ENCODE measurements at regions not wholly inside any gene's neighbourhood (a gene's known extent, or its start where the extent isn't known, plus 50 kb on each side); places are given as distances from the start of the nearest gene placed in this dataset.

GRCh38 chr2:37812941-37813730 is 112.0 kb upstream of the RMDN2 start:
- no peak for DNase-seq

DNA sequence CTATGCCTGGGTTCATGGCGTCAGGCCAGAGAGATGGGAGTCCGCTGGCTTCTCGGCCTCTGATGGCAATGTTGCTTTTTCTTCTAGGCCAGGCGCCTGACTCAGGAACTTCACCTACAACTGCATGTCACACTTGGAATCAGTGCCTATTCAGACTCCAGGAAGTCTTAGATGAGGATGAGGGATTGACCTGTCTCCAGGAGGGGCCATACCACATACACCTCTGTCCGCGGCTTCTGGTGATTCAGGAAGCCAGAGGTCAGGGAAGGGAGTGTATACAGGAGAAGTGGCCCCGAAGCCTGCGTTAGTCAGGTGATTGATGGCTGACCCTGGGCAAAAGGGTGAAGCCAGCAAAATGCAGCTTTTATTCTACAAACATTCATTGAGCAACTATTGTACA is 109.1 kb upstream of the RMDN2 start:
- no peak for DNase-seq

DNA sequence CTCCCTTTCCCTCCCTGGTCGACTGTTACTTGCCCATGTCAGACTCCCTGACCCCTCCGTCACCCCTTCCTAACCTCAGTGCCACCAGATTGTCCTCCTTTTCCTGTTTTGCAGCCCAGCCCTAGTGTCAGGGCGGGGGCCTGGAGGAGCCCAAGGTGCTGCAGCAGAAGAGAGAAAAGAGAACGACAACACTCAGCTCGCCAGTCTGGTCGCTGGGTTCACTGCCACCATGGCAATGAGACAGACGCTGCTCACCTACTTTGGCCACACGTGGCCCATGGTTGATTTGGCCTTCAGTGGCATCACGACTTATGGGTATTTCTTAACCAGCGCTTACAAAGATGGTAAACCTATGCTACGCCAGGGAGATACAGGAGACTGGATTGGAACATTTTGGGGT is 108.4 kb upstream of the RMDN2 start:
- DNase-seq = no peak

DNA sequence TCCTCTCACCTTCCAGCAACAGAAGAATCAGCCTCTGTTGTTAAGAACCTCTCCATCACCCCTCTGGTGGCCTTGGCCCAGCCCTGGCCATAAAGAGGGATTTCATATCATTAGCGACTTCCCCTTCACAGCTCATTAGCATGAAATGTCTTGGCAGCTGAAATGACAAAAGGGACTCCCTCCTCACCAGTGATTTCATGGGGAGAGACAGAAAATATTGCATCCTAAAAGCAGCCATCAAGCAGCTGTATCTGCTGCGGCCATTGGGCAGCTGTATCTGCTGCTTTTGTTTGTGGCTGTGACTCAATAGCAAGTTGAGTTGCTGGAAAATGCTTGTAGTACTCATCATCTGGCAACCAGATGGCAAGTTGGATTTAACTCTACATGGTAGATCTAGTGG is 105.9 kb upstream of the RMDN2 start:
- DNase-seq = peak; percentile 77

DNA sequence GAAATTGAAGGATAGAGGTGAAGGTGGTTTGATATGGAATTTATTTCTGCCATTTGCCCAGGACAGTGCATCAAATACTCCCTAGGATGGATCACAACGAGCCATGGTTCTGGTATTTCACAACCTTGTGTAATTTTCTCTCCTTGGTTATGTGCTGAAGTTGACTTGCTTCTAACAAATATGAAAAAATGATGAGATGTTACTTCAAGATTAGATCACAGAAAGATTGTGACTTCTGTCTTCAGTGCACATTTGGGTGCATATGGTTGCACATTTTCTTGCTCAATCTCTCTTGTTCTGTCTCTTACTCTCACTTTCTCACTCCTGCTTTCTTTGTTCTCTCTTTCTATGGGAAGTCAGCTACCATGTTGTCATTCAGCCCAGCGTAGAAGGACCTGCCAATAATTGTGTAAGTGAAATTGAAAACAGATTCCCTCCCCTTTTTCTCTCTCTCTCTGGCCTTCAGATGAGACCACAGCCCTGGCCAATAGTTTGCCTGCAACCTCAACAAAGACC is 104.6 kb upstream of the RMDN2 start:
- DNase-seq = no peak

- no peak for DNase-seq
These were observed 99.5 kb upstream of the RMDN2 start for GRCh38 chr2:37825586-37825985.

DNA sequence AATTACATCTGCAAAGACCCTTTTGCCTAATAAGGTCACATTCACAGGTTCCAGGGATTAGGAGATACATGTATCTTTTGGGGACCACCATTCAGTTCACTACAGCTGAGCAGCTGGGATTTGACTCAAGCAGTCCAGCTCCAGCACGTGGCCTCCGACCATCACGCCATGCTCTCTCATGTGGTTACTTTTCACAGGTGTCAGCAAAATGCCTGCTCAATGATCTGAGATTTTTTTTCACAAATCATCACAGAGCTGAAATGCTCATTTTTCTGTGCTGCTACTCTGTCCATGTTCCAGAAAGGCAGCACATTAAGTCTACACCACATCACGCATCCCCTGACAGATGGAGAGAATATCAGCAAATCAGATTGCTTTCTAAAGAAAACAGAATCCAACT is 98.5 kb upstream of the RMDN2 start:
- DNase-seq = no peak

GRCh38 chr2:37827455-37827854 is 97.6 kb upstream of the RMDN2 start:
- DNase-seq = no peak

GRCh38 chr2:37827911-37828511 is 97.1 kb upstream of the RMDN2 start:
- DNase-seq = peak; percentile 75

GRCh38 chr2:37829202-37829601 is 95.9 kb upstream of the RMDN2 start:
- DNase-seq = no peak

DNA sequence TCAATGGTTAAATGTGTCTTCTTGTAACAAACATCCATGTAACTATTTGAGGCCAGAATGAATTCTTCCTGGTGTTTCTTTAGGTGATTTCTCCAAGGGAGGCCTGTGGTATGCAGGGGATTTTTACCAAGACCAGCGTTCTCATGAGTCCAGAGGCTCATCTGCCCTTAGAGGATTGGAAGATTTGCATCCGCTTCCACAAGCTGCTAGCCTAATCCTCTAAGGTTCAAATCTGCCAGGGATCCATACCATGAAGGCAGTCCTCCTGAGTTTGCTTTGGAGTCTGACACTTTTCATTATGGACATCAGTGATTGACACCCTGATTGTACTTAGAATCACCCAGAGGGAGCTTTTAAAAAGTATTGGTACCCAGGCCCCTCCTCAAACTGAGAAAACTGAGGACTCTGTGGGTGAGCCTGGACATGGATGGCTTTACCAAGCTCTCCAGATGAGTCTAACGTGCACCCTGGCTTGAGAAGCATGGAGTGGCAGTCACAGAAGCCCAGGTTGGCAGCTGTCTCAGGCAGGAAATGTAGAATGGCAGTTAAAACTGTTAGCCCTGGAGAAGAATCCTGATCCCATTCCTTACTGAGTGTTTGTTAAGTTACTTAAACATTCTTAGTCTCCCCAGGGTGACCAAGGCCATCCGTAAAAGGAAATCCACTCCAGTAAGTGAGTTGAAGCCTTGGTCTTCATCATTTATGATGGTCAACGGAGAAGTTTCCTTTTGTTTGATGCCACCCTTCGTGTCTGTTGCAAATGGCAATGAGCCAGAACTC is 95.3 kb upstream of the RMDN2 start:
- DNase-seq = no peak

GRCh38 chr2:37830636-37831035 is 94.5 kb upstream of the RMDN2 start:
- DNase-seq = no peak

DNA sequence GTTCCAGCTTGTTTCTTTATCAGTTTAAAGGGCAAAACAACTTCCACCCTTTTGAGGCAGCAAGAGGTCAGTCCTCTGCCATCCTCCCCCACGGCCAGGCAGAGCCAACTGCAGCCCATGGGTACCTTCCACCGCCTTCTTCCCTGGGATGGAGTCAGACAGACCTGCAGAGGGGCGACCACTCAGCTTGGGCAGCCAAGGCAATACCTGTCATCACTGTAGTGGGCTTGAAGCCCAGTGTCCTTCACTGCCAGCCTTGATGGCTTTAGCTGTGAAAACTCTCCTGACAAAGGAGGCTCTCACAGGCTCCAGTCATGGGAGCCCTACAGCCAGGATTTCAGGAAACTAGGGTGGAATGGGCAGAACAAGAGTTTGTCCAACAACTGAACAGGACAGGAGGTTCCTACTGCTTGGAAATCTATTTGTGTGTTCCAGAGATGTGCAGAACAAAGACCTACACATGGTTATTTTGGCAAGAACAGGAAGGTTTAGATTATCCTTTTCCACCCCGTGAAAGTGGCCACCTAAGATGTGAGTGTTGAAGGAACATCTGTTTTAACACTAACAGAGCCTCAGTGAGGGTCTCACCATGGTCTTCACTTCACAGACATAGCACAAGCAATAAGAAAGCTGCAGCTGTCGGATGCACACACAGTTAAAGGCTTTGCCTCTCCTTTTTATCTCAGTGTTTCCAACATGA is 93.9 kb upstream of the RMDN2 start:
- DNase-seq = no peak

DNA sequence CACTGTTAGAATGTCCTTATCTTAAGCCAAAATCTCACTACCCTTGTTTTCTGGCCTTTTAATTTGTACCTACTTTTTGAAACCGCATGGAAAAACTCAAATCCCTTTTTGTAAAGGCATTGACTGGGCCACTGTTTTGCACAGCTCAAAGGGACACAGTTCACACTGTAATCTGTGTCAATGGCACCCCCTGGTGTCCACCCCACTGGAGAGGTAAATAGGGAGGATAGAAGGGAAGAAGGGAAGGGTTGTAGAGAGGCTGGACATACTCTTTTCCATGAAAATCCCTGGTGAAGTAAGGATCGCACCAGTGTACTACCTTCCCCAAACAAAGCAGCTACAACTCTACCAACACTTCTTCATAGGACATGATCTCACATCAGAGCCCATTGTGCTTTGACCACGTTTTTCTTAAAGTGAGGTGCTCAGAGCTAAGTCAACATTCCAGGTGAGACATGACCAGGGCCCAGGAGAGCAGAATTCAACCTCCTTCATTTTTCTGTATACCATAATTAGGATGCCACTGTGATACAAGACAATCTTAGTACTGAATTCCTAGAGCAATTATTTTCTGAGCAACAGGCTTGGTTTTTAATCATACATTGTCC is 92.4 kb upstream of the RMDN2 start:
- peak; percentile 94 for DNase-seq

- DNase-seq = no peak
These were observed 91.7 kb upstream of the RMDN2 start for GRCh38 chr2:37833423-37833822.

GRCh38 chr2:37836270-37836669 is 88.8 kb upstream of the RMDN2 start:
- no peak for DNase-seq

GRCh38 chr2:37836711-37837110 is 88.4 kb upstream of the RMDN2 start:
- no peak for DNase-seq

DNA sequence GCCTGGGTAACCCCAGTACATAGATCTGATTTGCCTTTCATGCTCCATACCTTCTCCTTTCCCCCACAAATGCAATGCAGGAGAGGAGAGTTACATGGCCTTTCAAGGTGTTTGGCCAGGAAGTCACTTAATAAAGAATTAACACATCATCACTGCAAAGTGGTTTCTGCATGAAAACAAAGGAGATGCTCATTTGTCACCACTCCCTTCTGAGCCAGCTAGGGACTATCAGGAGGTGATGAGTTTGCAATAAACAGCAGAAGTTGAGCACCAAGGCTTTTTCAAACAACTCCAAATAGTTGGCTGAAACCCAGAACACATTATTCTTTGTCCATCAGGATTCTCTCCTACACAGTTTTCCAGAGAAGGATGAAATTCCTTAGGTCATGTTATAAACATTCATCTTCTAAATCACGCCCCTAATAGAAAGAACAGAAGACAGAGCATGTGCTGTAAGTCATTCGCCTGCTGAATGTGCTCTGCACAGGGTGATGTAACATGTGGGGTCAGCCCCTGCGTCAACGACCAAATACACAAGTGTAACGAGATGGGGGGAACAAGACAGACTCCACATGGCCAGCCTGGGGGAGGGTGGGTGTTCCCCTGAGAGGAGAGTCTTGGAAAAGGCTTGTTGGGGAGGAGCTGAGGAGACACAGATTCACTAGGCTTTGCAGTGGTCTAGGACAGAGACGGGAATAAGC is 87.3 kb upstream of the RMDN2 start:
- DNase-seq = no peak

DNA sequence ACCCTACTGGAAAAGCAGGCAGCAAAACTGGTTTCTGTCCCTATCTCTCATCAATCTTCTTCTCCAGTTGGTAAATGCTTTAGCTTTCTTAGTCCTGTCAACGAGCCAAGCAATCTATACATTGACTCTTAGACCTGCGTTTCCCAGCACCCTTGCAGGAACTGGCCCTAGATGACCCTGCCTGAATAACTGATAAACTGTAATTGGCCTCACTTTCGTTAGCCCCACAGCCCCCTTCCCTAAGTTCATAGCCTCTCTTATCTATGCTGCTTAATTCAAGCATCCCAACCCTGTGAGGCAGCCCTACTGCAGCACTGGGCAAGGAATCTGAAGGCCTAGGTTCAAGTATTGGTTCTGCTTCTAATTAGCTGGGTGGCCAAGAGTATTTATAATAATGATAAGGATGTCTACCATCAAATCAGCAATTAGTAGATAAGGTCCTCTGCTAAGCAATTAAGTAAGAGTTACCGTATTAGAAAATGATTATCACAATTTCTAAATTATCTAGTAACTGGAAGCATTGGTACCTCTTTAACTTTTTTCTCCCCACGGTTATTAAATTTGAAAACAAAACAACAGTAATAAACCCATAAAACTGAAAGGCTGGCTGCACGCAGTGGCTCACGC is 86.4 kb upstream of the RMDN2 start:
- no peak for DNase-seq

GRCh38 chr2:37839991-37840390 is 85.1 kb upstream of the RMDN2 start:
- no peak for DNase-seq

DNA sequence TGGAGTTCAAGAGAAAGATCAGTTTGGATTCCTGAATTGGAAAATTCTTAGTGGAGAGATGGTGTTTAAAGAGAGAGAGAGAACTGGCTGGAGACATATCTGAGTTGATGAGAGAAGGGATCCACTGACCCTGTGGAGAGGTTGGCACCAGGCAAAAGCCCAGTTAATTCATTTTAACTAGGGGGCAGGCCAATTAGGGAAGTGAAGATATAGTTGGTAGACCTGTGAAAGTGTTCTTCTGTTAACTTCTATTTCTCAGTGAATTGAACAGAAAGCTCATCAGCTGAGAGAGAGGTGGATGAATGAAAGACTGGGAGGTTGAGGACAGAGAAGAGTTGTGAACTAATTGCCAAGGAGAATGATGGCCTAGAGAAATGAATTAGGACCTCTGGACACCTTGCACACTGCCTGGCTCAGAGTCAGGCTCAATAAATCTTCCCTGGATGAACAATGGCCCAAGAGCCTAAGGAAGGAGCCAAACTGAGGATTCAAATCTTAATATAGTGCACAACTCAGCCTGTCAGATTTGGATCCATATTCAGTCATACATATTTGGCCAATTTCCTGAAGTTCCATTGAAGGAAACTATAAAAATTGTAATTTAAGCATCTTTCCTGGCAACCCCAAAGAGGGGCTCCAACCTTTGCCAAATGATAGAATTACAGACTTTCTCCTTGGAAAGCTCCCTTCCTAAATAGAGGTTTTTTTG is 82.2 kb upstream of the RMDN2 start:
- DNase-seq = no peak

Measured in eye (tissue), 1 donor.